Colonic mucosa (tissue), 4 donors: ENCODE measurements at regions not wholly inside any gene's neighbourhood (a gene's known extent, or its start where the extent isn't known, plus 50 kb on each side); places are given as distances from the start of the nearest gene placed in this dataset.

Source experiments
- DNase-seq: peaks from one replicate; pipeline ENCODE4 v3.0.0-alpha.2; 2020
- H3K27ac ChIP-seq: fragments of 200-600 bp; one replicate; pipeline ENCODE4 v1.8.0; 2021
- H3K27me3 ChIP-seq: fragments of 200-600 bp; one replicate; pipeline ENCODE4 v1.8.0; 2021
- H3K36me3 ChIP-seq: fragments of 200-600 bp; one replicate; pipeline ENCODE4 v1.8.0; 2021
- H3K4me1 ChIP-seq: fragments of 200-600 bp; one replicate; pipeline ENCODE4 v1.8.0; 2021; ENCODE audit warnings: mild to moderate bottlenecking
- H3K4me3 ChIP-seq: fragments of 200-600 bp; one replicate; pipeline ENCODE4 v1.8.0; 2021
- H3K9ac ChIP-seq, 2 donors: one replicate each; pipeline ENCODE4 v1.7.0; 2013; ENCODE audit warnings: control low read depth in 2 of 2, low read depth in 2 of 2, low read length in 2 of 2
- H3K9me3 ChIP-seq: fragments of 200-600 bp; one replicate; pipeline ENCODE4 v1.8.0; 2021
- CTCF ChIP-seq: fragments of 200-600 bp; IDR thresholded peaks from one replicate; pipeline ENCODE4 v1.8.0; 2022; ENCODE audit warnings: antibody characterized with exemption, mild to moderate bottlenecking
- intact Hi-C: fragments of 100-400 bp; cut with DNase I; formaldehyde crosslinking; loops from one replicate; pipeline ENCODE4 v1.14.1; 2022
- donor health status: healthy.
- donor health status: DM: no; HTN: no; CAD: no.
- donor health status: DM: no; HTN: no; CAD: no.

GRCh38 chr17:5832886-5833285, 237.3 kb upstream of the WSCD1 start:
- DNase-seq = no peak

GRCh38 chr17:5837055-5837491, 233.1 kb upstream of the WSCD1 start:
- Histone ChIP-seq H3K36me3 (no peaks in the 10 kb centered on the region), H3K9me3 (no peaks in the 10 kb centered on the region), H3K4me1 (no peaks in the 10 kb centered on the region), H3K9ac (no peak overlapping the region), H3K4me3 (no peak overlapping the region), H3K27ac (no peak overlapping the region), H3K27me3 (no peaks in the 10 kb centered on the region)
- TF ChIP-seq CTCF = no peak
- DNase-seq = no peak
- intact Hi-C loops = no loop called here

More at GRCh38 chr17:5832886-5833285, 237.3 kb upstream of the WSCD1 start:
- Histone ChIP-seq H3K4me1 (no peaks in the 10 kb centered on the region), H3K9ac (no peak overlapping the region), H3K4me3 (no peak overlapping the region), H3K27ac (no peak overlapping the region), H3K36me3 (no peaks in the 10 kb centered on the region), H3K9me3 (no peaks in the 10 kb centered on the region), H3K27me3 (no peaks in the 10 kb centered on the region)
- intact Hi-C loops = no loop called here
- TF ChIP-seq CTCF = no peak

GRCh38 chr17:5838661-5839300, 231.4 kb upstream of the WSCD1 start:
- Histone ChIP-seq H3K4me1 (no peaks in the 10 kb centered on the region), H3K27ac (no peak overlapping the region), H3K9me3 (no peaks in the 10 kb centered on the region), H3K27me3 (no peaks in the 10 kb centered on the region), H3K9ac (no peak overlapping the region), H3K4me3 (no peak overlapping the region), H3K36me3 (no peaks in the 10 kb centered on the region)
- intact Hi-C loops = no loop called here
- DNase-seq = no peak
- TF ChIP-seq CTCF = no peak

- no peaks in the 10 kb centered on the region for H3K36me3 ChIP-seq
- no peak for DNase-seq
- no peaks in the 10 kb centered on the region for H3K27me3 ChIP-seq
- no peaks in the 10 kb centered on the region for H3K4me1 ChIP-seq
- TF ChIP-seq CTCF = no peak
- no peak overlapping the region for H3K27ac ChIP-seq
- H3K4me3 ChIP-seq = no peak overlapping the region
- H3K9ac ChIP-seq = no peak overlapping the region
- H3K9me3 ChIP-seq = no peaks in the 10 kb centered on the region
- intact Hi-C loops = no loop called here
Observed at GRCh38 chr17:5840811-5841446, 229.2 kb upstream of the WSCD1 start.

GRCh38 chr17:5841862-5842261, 228.3 kb upstream of the WSCD1 start:
- H3K4me3 ChIP-seq = no peak overlapping the region
- H3K27me3 ChIP-seq = no peaks in the 10 kb centered on the region
- H3K27ac ChIP-seq = no peak overlapping the region
- intact Hi-C loops = no loop called here
- no peaks in the 10 kb centered on the region for H3K36me3 ChIP-seq
- no peak for TF ChIP-seq CTCF
- H3K9me3 ChIP-seq = no peaks in the 10 kb centered on the region
- DNase-seq = no peak
- H3K9ac ChIP-seq = no peak overlapping the region
- no peaks in the 10 kb centered on the region for H3K4me1 ChIP-seq
